Inflammatory macrophage (primary cell): ENCODE measurements at regions not wholly inside any gene's neighbourhood (a gene's known extent, or its start where the extent isn't known, plus 50 kb on each side); places are given as distances from the start of the nearest gene placed in this dataset.

Experiments used
- DNase-seq, 2 donors: peaks; one replicate each; pipeline ENCODE4 v3.0.0-alpha.2; 2020 to 2022

- no peak for DNase-seq
Observed at GRCh38 chr22:48362721-48363404, 1464.8 kb downstream of the BRD1 start.

GRCh38 chr22:48361099-48361639 lies 1466.5 kb downstream of the BRD1 start:
- no peak for DNase-seq

- no peak for DNase-seq
Observed at GRCh38 chr22:48359613-48359965, 1468.1 kb downstream of the BRD1 start.

GRCh38 chr22:48358886-48359612 lies 1468.6 kb downstream of the BRD1 start:
- no peak for DNase-seq

GRCh38 chr22:48357961-48358360 lies 1469.7 kb downstream of the BRD1 start:
- no peak for DNase-seq

- no peak for DNase-seq
Observed at GRCh38 chr22:48357196-48357595, 1470.5 kb downstream of the BRD1 start.

- no peak for DNase-seq
Observed at GRCh38 chr22:48356731-48357130, 1470.9 kb downstream of the BRD1 start.

- no peak for DNase-seq
Observed at GRCh38 chr22:48354096-48354495, 1473.6 kb downstream of the BRD1 start.

- no peak for DNase-seq
Observed at GRCh38 chr22:48353116-48353947, 1474.3 kb downstream of the BRD1 start.

- DNase-seq = no peak
Observed at GRCh38 chr22:48352086-48352911, 1475.4 kb downstream of the BRD1 start.

GRCh38 chr22:48351376-48352085 lies 1476.1 kb downstream of the BRD1 start:
- DNase-seq = no peak

GRCh38 chr22:48350456-48350855 lies 1477.2 kb downstream of the BRD1 start:
- no peak for DNase-seq

GRCh38 chr22:48348855-48349254 lies 1478.8 kb downstream of the BRD1 start:
- no peak for DNase-seq

GRCh38 chr22:48347311-48347710 lies 1480.4 kb downstream of the BRD1 start:
- no peak for DNase-seq

- DNase-seq = no peak
Observed at GRCh38 chr22:48346911-48347310, 1480.8 kb downstream of the BRD1 start.

- DNase-seq = no peak
Observed at GRCh38 chr22:48346311-48346710, 1481.4 kb downstream of the BRD1 start.

- no peak for DNase-seq
Observed at GRCh38 chr22:48345631-48346030, 1482.0 kb downstream of the BRD1 start.

- DNase-seq = no peak
Observed at GRCh38 chr22:48343461-48343860, 1484.2 kb downstream of the BRD1 start.

- no peak for DNase-seq
Observed at GRCh38 chr22:48342732-48343131, 1484.9 kb downstream of the BRD1 start.

- DNase-seq = no peak
Observed at GRCh38 chr22:48342016-48342415, 1485.7 kb downstream of the BRD1 start.
